ENCODE measurements at regions not wholly inside any gene's neighbourhood (a gene's known extent, or its start where the extent isn't known, plus 50 kb on each side); places are given as distances from the start of the nearest gene placed in this dataset.

GRCh38 chr3:176352716-176353334 lies 844.5 kb downstream of the TBL1XR1 start:
- no peak overlapping the region for H3K9ac ChIP-seq (ENCODE audit: insufficient read depth, low read depth, low read length)
- H3K36me3 ChIP-seq (replicated peaks in 1 of 2; ENCODE audit: control insufficient read depth in 1 of 2, insufficient read depth in 2 of 2, low read length in 2 of 2), result no peaks in the 10 kb centered on the region
- 3% methylated on average over 4 of the region's 4 CpGs for WGBS (ENCODE audit: low lambda C conversion rate)
- TF ChIP-seq KDM4B (CRISPR knock-in tag; IDR thresholded peaks at IDR 0.05) (no peak), SNRNP70 (IDR thresholded peaks at IDR 0.05; ENCODE audit: low read depth, low read length) (no peak), SNAPC4 (CRISPR knock-in tag; IDR thresholded peaks at IDR 0.05) (no peak), CREB3 (CRISPR knock-in tag; IDR thresholded peaks at IDR 0.05) (no peak), ZBTB44 (CRISPR knock-in tag; IDR thresholded peaks at IDR 0.05) (no peak), ZNF207 (IDR thresholded peaks at IDR 0.05; ENCODE audit: borderline replicate concordance) (no peak), RNF2 (conservative IDR thresholded peaks at IDR 0.05; ENCODE audit: low read depth) (no peak), KDM2A (CRISPR knock-in tag; IDR thresholded peaks at IDR 0.05; ENCODE audit: borderline replicate concordance, low read depth) (no peak), ZNF660 (CRISPR knock-in tag; IDR thresholded peaks at IDR 0.05; ENCODE audit: borderline replicate concordance, low read depth) (no peak), ZNF326 (CRISPR knock-in tag; IDR thresholded peaks at IDR 0.05; ENCODE audit: borderline replicate concordance) (no peak), IRF9 (CRISPR knock-in tag; IDR thresholded peaks at IDR 0.05; ENCODE audit: borderline replicate concordance) (no peak), ZNF501 (CRISPR knock-in tag; IDR thresholded peaks at IDR 0.05) (no peak), HMG20B (CRISPR knock-in tag; conservative IDR thresholded peaks at IDR 0.05) (no peak), ZNF605 (CRISPR knock-in tag; IDR thresholded peaks at IDR 0.05) (no peak), KMT2B (CRISPR knock-in tag; IDR thresholded peaks at IDR 0.05) (no peak), RXRB (CRISPR knock-in tag; IDR thresholded peaks at IDR 0.05; ENCODE audit: borderline replicate concordance) (no peak), ZBTB7A (CRISPR knock-in tag; IDR thresholded peaks at IDR 0.05) (no peak)
- DNase-seq (ENCODE audit: low spot score) (no peak), ATAC-seq (no peak), FAIRE-seq (no peak)
- H3K27me3 ChIP-seq (ENCODE audit: control insufficient read depth in 1 of 2, insufficient read depth in 2 of 2, low read length in 2 of 2), result no peaks in the 10 kb centered on the region
- CTCF ChIA-PET (ENCODE audit: low intra/inter-chr PET ratio, low total read pairs), result no interaction called here
- no peak overlapping the region for H2AFZ ChIP-seq (ENCODE audit: low read length)
- H3K79me2 ChIP-seq (ENCODE audit: insufficient read depth, low read length), result no peaks in the 10 kb centered on the region
- no peak overlapping the region for H3K4me2 ChIP-seq (ENCODE audit: low read depth, low read length)
- intact Hi-C loops (cut with micrococcal nuclease; ENCODE audit: unreplicated experiment), result no loop called here
- no peaks in the 10 kb centered on the region for H3K4me1 ChIP-seq (ENCODE audit: insufficient read depth, low read length)
- no peak overlapping the region for H3K27ac ChIP-seq (ENCODE audit: extremely low read length, insufficient read depth, low read length)
- no peaks in the 10 kb centered on the region for H4K20me1 ChIP-seq (ENCODE audit: insufficient read depth, low read length)
- H3K9me3 ChIP-seq (ENCODE audit: low read length), result peaks cover 72% of the 10 kb centered on the region
- no peak overlapping the region for H3K4me3 ChIP-seq (replicated peaks in 1 of 3; ENCODE audit: insufficient read depth in 1 of 3, low read depth in 2 of 3, low read length in 3 of 3)
- in situ Hi-C loops (cut with HindIII; ENCODE audit: extremely low pct_ligation_motif_present, low pct_unique_long_range_greater_than_20kb), result no loop called here
- POLR2A ChIA-PET, result no interaction called here
- no TSS peak for BruUV-seq (replicated peaks)
